Sigmoid colon (tissue), 4 donors: ENCODE measurements at regions not wholly inside any gene's neighbourhood (a gene's known extent, or its start where the extent isn't known, plus 50 kb on each side); places are given as distances from the start of the nearest gene placed in this dataset.

ENCODE experiments used
- POLR2A ChIP-seq, 2 donors: fragments of 450-650 bp; IDR thresholded peaks; one replicate each; pipeline ENCODE4 v1.6.1; 2016; ENCODE audit warnings: antibody characterized with exemption in 2 of 2, mild to moderate bottlenecking in 2 of 2, moderate library complexity in 2 of 2
- POLR2AphosphoS5 ChIP-seq, 4 donors: sonication (generic); formaldehyde crosslinking; IDR thresholded peaks; one replicate each; pipeline ENCODE4 v1.6.1; 2017; ENCODE audit warnings: antibody characterized with exemption in 4 of 4

GRCh38 chr2:185939858-185940257 is 201.3 kb downstream of the FSIP2 start:
- no peak for TF ChIP-seq POLR2AphosphoS5 (IDR thresholded peaks at IDR 0.05)
- TF ChIP-seq POLR2A (IDR thresholded peaks at IDR 0.05): no peak
